HepG2 (cell line): ENCODE measurements at regions not wholly inside any gene's neighbourhood (a gene's known extent, or its start where the extent isn't known, plus 50 kb on each side); places are given as distances from the start of the nearest gene placed in this dataset.

Experiments
- ATAC-seq: fragments of 200-7000 bp; cut with Tn5 transposase; 3 replicates; pipeline ENCODE4 v1.9.1; 2020; ENCODE audit warnings: mild to moderate bottlenecking, moderate library complexity
- BruUV-seq: library from RNA; stranded (reverse); fragments of 400-500 nt; replicated peaks from 2 replicates; lab custom pipeline; 2021; lab: Mats Ljungman, UMichigan
- CTCF ChIA-PET: fragments of 300-600 bp; formaldehyde crosslinking; extraction: SDS; loops from one replicate; lab custom pipeline; 2021; ENCODE audit warnings: low total read pairs, inconsistent platforms, low intra/inter-chr PET ratio; lab: Yijun Ruan, JAX
- POLR2A ChIA-PET: fragments of 350-600 bp; sonication (Branson Sonifier 250); formaldehyde crosslinking; loops from one replicate; lab custom pipeline; 2020; ENCODE audit warnings: antibody characterized with exemption, inconsistent platforms; lab: Yijun Ruan, JAX
- DNase-seq: peaks from one replicate; pipeline ENCODE4 v3.0.0-alpha.2; 2015; ENCODE audit warnings: low spot score
- FAIRE-seq: peaks from 3 replicates; lab custom pipeline; 2011; peaks lifted over from hg19 to GRCh38; lab: Jason Lieb, UNC
- H2AFZ ChIP-seq: one replicate; pipeline ENCODE4 v1.6.1; 2011; ENCODE audit warnings: low read length, inconsistent platforms
- H3K27ac ChIP-seq: fragments of 300-600 bp; 3 replicates; pipeline ENCODE4 v1.8.0; 2011; ENCODE audit warnings: mixed run types, mild to moderate bottlenecking, mixed read lengths, low read length, inconsistent platforms; ENCODE audit not compliant: insufficient read depth; ENCODE audit errors: extremely low read length
- H3K27me3 ChIP-seq, 2 experiments: fragments of 200-600 bp in 1 of 2; 2 replicates in 1 of 2; 3 replicates in 1 of 2; pipeline versions ENCODE4 v1.6.0 to v1.8.0; 2011; ENCODE audit warnings: low read length in 2 of 2, mild to moderate bottlenecking in 2 of 2, moderate library complexity in 2 of 2, inconsistent platforms in 1 of 2; ENCODE audit not compliant: insufficient read depth in 2 of 2, control insufficient read depth in 1 of 2
- H3K36me3 ChIP-seq, 2 experiments: fragments of 200-600 bp in 1 of 2; replicated peaks in 1 of 2; 2 replicates in 1 of 2; 3 replicates in 1 of 2; pipeline versions ENCODE4 v1.5.1 to v1.8.0; 2011; ENCODE audit warnings: low read length in 2 of 2, inconsistent platforms in 1 of 2; ENCODE audit not compliant: insufficient read depth in 2 of 2, control insufficient read depth in 1 of 2
- H3K4me1 ChIP-seq: 2 replicates; pipeline ENCODE4 v1.5.1; 2012; ENCODE audit warnings: low read length, inconsistent platforms; ENCODE audit not compliant: insufficient read depth
- H3K4me2 ChIP-seq: 2 replicates; pipeline ENCODE4 v1.6.0; 2011; ENCODE audit warnings: low read depth, low read length, inconsistent platforms
- H3K4me3 ChIP-seq, 3 experiments: fragments of 200-600 bp in 1 of 3; sonication (generic), shearing (Covaris generic) in 1 of 3; replicated peaks in 1 of 3; 2 replicates each; pipeline ENCODE4 v1.5.1; 2011 to 2016; ENCODE audit warnings: low read length in 3 of 3, inconsistent platforms in 2 of 3, low read depth in 2 of 3, mild to moderate bottlenecking in 2 of 3, control low read depth in 1 of 3, mixed read lengths in 1 of 3; ENCODE audit not compliant: insufficient read depth in 1 of 3
- H3K79me2 ChIP-seq: one replicate; pipeline ENCODE4 v1.6.1; 2011; ENCODE audit warnings: low read length, inconsistent platforms; ENCODE audit not compliant: insufficient read depth
- H3K9ac ChIP-seq: 2 replicates; pipeline ENCODE4 v1.6.0; 2011; ENCODE audit warnings: mild to moderate bottlenecking, low read depth, low read length, inconsistent platforms; ENCODE audit not compliant: insufficient read depth
- H3K9me3 ChIP-seq: 2 replicates; pipeline ENCODE4 v1.5.1; 2012; ENCODE audit warnings: mild to moderate bottlenecking, low read length
- H4K20me1 ChIP-seq: 2 replicates; pipeline ENCODE4 v1.6.0; 2011; ENCODE audit warnings: inconsistent platforms, mild to moderate bottlenecking, low read length, moderate library complexity; ENCODE audit not compliant: insufficient read depth
- CCDC6 ChIP-seq: sonication (generic); formaldehyde crosslinking; IDR thresholded peaks from 2 replicates; pipeline ENCODE4 v1.8.1; 2022; ENCODE audit warnings: mild to moderate bottlenecking, missing genetic modification reagents, moderate library complexity
- CHCHD3 ChIP-seq: sonication (generic); formaldehyde crosslinking; IDR thresholded peaks from 2 replicates; pipeline ENCODE4 v1.8.0; 2022; ENCODE audit warnings: mild to moderate bottlenecking, missing genetic modification reagents, moderate library complexity
- FOXO1 ChIP-seq: sonication (generic); formaldehyde crosslinking; IDR thresholded peaks from 2 replicates; pipeline ENCODE4 v1.4.0; 2020; ENCODE audit warnings: missing genetic modification reagents
- GATAD2A ChIP-seq: IDR thresholded peaks from 2 replicates; pipeline ENCODE4 v1.6.1; 2016
- HNF4A ChIP-seq: sonication (generic); formaldehyde crosslinking; IDR thresholded peaks from 2 replicates; pipeline ENCODE4 v1.4.0; 2020; ENCODE audit warnings: missing genetic modification reagents
- MIER2 ChIP-seq: IDR thresholded peaks from 2 replicates; pipeline ENCODE4 v1.6.1; 2016; ENCODE audit warnings: missing biosample characterization, missing genetic modification reagents
- PAX8 ChIP-seq: sonication (generic); formaldehyde crosslinking; IDR thresholded peaks from 2 replicates; pipeline ENCODE4 v1.8.0; 2022; ENCODE audit warnings: mild to moderate bottlenecking, missing genetic modification reagents, borderline replicate concordance
- POLR2AphosphoS2 ChIP-seq: IDR thresholded peaks from 2 replicates; pipeline ENCODE4 v1.6.1; 2011; ENCODE audit warnings: low read depth, low read length, improper control_type of control experiment
- PRPF4 ChIP-seq: fragments of 200-400 bp; formaldehyde crosslinking; IDR thresholded peaks from 2 replicates; pipeline ENCODE4 v1.6.1; 2016; ENCODE audit warnings: low read length, low read depth; ENCODE audit not compliant: poor library complexity, severe bottlenecking
- SP140L ChIP-seq: sonication (generic); formaldehyde crosslinking; IDR thresholded peaks from 2 replicates; pipeline ENCODE4 v1.4.0; 2020; ENCODE audit warnings: missing genetic modification reagents, borderline replicate concordance
- TBX3 ChIP-seq: fragments of 450-650 bp; IDR thresholded peaks from 2 replicates; pipeline ENCODE4 v1.6.1; 2017; ENCODE audit warnings: antibody characterized with exemption, mild to moderate bottlenecking, inconsistent platforms, borderline replicate concordance
- TMF1 ChIP-seq: sonication (generic); formaldehyde crosslinking; IDR thresholded peaks from 2 replicates; pipeline ENCODE4 v1.8.1; 2022; ENCODE audit warnings: low read depth, missing genetic modification reagents
- ZFP41 ChIP-seq: sonication (generic); formaldehyde crosslinking; IDR thresholded peaks from 2 replicates; pipeline ENCODE4 v1.4.0; 2020; ENCODE audit warnings: mild to moderate bottlenecking, missing genetic modification reagents, borderline replicate concordance
- ZNF431 ChIP-seq: sonication (generic); formaldehyde crosslinking; IDR thresholded peaks from 2 replicates; pipeline ENCODE4 v1.9.0; 2022; ENCODE audit warnings: missing genetic modification reagents, low read depth, mild to moderate bottlenecking, borderline replicate concordance
- ZNF672 ChIP-seq: sonication (generic); formaldehyde crosslinking; IDR thresholded peaks from 2 replicates; pipeline ENCODE4 v1.8.1; 2022; ENCODE audit warnings: missing genetic modification reagents
- ZNF678 ChIP-seq: sonication (generic); formaldehyde crosslinking; IDR thresholded peaks from 2 replicates; pipeline ENCODE4 v1.4.0; 2020; ENCODE audit warnings: mild to moderate bottlenecking, missing genetic modification reagents
- ZNF703 ChIP-seq: sonication (generic); formaldehyde crosslinking; IDR thresholded peaks from 2 replicates; pipeline ENCODE4 v1.5.1; 2020; ENCODE audit warnings: missing genetic modification reagents, mild to moderate bottlenecking, moderate library complexity, borderline replicate concordance
- ZNF775 ChIP-seq: sonication (generic); formaldehyde crosslinking; IDR thresholded peaks from 2 replicates; pipeline ENCODE4 v1.4.0; 2020; ENCODE audit warnings: missing genetic modification reagents, mild to moderate bottlenecking, moderate library complexity, borderline replicate concordance
- ZNF878 ChIP-seq: sonication (generic); formaldehyde crosslinking; IDR thresholded peaks from 2 replicates; pipeline ENCODE4 v1.8.1; 2023; ENCODE audit warnings: mild to moderate bottlenecking, missing genetic modification reagents, moderate library complexity
- WGBS: methylation state at CpG from one replicate; pipeline ENCODE4 v1.1.6; 2017; ENCODE audit warnings: low lambda C conversion rate; 5-methylcytosine and 5-hydroxymethylcytosine counted together
- in situ Hi-C: cut with HindIII; loops from 2 replicates; pipeline ENCODE4 v1.10.0; 2017; ENCODE audit warnings: low pct_unique_long_range_greater_than_20kb; ENCODE audit not compliant: extremely low pct_ligation_motif_present
- intact Hi-C: fragments of 100-400 bp; cut with micrococcal nuclease; formaldehyde crosslinking; loops from one replicate; pipeline ENCODE4 v1.10.0; 2022; ENCODE audit not compliant: unreplicated experiment
- TF ChIP-seq, protein P1 (sequence below): sonication (generic); formaldehyde crosslinking; IDR thresholded peaks from 2 replicates; pipeline ENCODE4 v1.5.0; 2020; ENCODE audit warnings: missing genetic modification reagents

DNA sequence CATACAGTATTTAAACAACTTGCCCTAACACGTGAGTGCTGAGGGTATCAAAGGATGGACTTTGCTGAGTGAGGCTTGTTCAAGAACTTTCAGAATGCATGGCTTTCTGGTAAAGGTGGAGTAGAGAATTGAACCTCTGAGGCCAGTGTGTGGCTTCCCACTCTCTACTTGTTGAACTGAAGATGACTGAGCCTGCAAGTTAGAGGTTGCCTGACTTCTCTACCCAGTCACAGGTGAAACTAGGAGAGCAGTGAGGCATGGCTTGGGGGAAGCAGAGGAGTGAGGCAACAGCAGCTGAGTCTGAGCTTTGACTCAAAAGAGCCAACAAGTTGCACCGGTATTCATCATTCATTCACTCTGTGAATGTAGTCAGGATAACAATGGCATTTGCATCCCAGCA, 256.4 kb upstream of the SESN3 start:
- in situ Hi-C loops (no loop called here), intact Hi-C loops (no loop called here)
- Histone ChIP-seq H4K20me1 (no peaks in the 10 kb centered on the region), H3K27ac (no peak overlapping the region), H3K9ac (no peak overlapping the region), H3K9me3 (no peaks in the 10 kb centered on the region), H2AFZ (no peak overlapping the region), H3K36me3 (no peaks in the 10 kb centered on the region), H3K79me2 (no peaks in the 10 kb centered on the region), H3K4me1 (peaks cover 6% of the 10 kb centered on the region), H3K4me3 (no peak overlapping the region), H3K4me2 (no peak overlapping the region), H3K27me3 (no peaks in the 10 kb centered on the region; a peak in 2 of 5 replicates)
- WGBS = 0% methylated on average over 2 of the region's 2 CpGs
- DNase-seq (no peak), FAIRE-seq (no peak), ATAC-seq (no peak)
- TF ChIP-seq ZNF775 (CRISPR knock-in tag) = no peak
- no peak for TF ChIP-seq ZNF431
- TF ChIP-seq TMF1 (CRISPR knock-in tag) = no peak
- TF ChIP-seq, protein P1, sequence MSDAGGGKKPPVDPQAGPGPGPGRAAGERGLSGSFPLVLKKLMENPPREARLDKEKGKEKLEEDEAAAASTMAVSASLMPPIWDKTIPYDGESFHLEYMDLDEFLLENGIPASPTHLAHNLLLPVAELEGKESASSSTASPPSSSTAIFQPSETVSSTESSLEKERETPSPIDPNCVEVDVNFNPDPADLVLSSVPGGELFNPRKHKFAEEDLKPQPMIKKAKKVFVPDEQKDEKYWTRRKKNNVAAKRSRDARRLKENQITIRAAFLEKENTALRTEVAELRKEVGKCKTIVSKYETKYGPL (CRISPR knock-in tag) = no peak
- no peak for TF ChIP-seq MIER2 (CRISPR knock-in tag)
- TF ChIP-seq CCDC6 = no peak
- TF ChIP-seq PAX8 (CRISPR knock-in tag) = no peak
- no peak for TF ChIP-seq TBX3
- no peak for TF ChIP-seq GATAD2A (CRISPR knock-in tag)
- no peak for TF ChIP-seq ZNF678 (CRISPR knock-in tag)
- TF ChIP-seq PRPF4 = no peak
- no peak for TF ChIP-seq ZNF672 (CRISPR knock-in tag)
- no peak for TF ChIP-seq SP140L (CRISPR knock-in tag)
- no peak for TF ChIP-seq ZNF703 (CRISPR knock-in tag)
- TF ChIP-seq POLR2AphosphoS2 = no peak
- no peak for TF ChIP-seq FOXO1 (CRISPR knock-in tag)
- no peak for TF ChIP-seq ZNF878
- no peak for TF ChIP-seq HNF4A (CRISPR knock-in tag)
- no peak for TF ChIP-seq ZFP41
- TF ChIP-seq CHCHD3 (CRISPR knock-in tag) = no peak
- ChIA-PET POLR2A (no interaction called here), CTCF (no interaction called here)
- no TSS peak for BruUV-seq
